ENCODE measurements at regions not wholly inside any gene's neighbourhood (a gene's known extent, or its start where the extent isn't known, plus 50 kb on each side); places are given as distances from the start of the nearest gene placed in this dataset.

- intact Hi-C loops (cut with micrococcal nuclease; ENCODE audit: unreplicated experiment), result no loop called here
- Mint-ChIP-seq H3K4me1 (ENCODE audit: low read depth, unreplicated experiment) (no peaks in the 10 kb centered on the region), H3K9me3 (ENCODE audit: unreplicated experiment) (no peaks in the 10 kb centered on the region), H3K27me3 (ENCODE audit: insufficient read depth, unreplicated experiment) (peaks cover 5% of the 10 kb centered on the region), H3K4me3 (ENCODE audit: unreplicated experiment) (no peak overlapping the region), H3K27ac (ENCODE audit: unreplicated experiment) (no peak overlapping the region), H3K36me3 (ENCODE audit: insufficient read depth, unreplicated experiment) (no peaks in the 10 kb centered on the region)
- no peaks in the 10 kb centered on the region for H3K27me3 ChIP-seq (replicated peaks; ENCODE audit: control insufficient read depth, insufficient read depth, low read length)
- no peak overlapping the region for H3K4me3 ChIP-seq (ENCODE audit: low read depth, low read length)
- TF ChIP-seq CTCF (IDR thresholded peaks at IDR 0.05; ENCODE audit: insufficient read depth in 1 of 2, low read depth in 1 of 2, low read length in 1 of 2, severe bottlenecking in 1 of 2, unreplicated experiment in 1 of 2), result no peak
- ChIA-PET CTCF (no interaction called here), POLR2A (no interaction called here)
- no peaks in the 10 kb centered on the region for H3K36me3 ChIP-seq (ENCODE audit: control insufficient read depth, insufficient read depth, low read length)
- BruUV-seq (replicated peaks), result no TSS peak
- DNase-seq, result no peak
- H3K4me1 ChIP-seq, result no peaks in the 10 kb centered on the region
- no peaks in the 10 kb centered on the region for H3K9me3 ChIP-seq
Measured at GRCh38 chr16:48098472-48098871, 57.3 kb downstream of the ABCC12 start.

- H3K36me3 Mint-ChIP-seq (ENCODE audit: insufficient read depth, unreplicated experiment), result no peaks in the 10 kb centered on the region
- no peak for DNase-seq
- no peaks in the 10 kb centered on the region for H3K9me3 Mint-ChIP-seq (ENCODE audit: unreplicated experiment)
- no peaks in the 10 kb centered on the region for H3K4me1 Mint-ChIP-seq (ENCODE audit: low read depth, unreplicated experiment)
- no peaks in the 10 kb centered on the region for H3K4me1 ChIP-seq
- intact Hi-C loops (cut with micrococcal nuclease; ENCODE audit: unreplicated experiment), result no loop called here
- POLR2A ChIA-PET, result no interaction called here
- H3K4me3 Mint-ChIP-seq (ENCODE audit: unreplicated experiment), result no peak overlapping the region
- H3K27me3 Mint-ChIP-seq (ENCODE audit: insufficient read depth, unreplicated experiment), result peaks cover 16% of the 10 kb centered on the region
- CTCF ChIA-PET, result no interaction called here
- no peak for TF ChIP-seq CTCF (IDR thresholded peaks at IDR 0.05; ENCODE audit: insufficient read depth in 1 of 2, low read depth in 1 of 2, low read length in 1 of 2, severe bottlenecking in 1 of 2, unreplicated experiment in 1 of 2)
- no peaks in the 10 kb centered on the region for H3K27me3 ChIP-seq (replicated peaks; ENCODE audit: control insufficient read depth, insufficient read depth, low read length)
- H3K36me3 ChIP-seq (ENCODE audit: control insufficient read depth, insufficient read depth, low read length), result no peaks in the 10 kb centered on the region
- H3K9me3 ChIP-seq, result no peaks in the 10 kb centered on the region
- no TSS peak for BruUV-seq (replicated peaks)
- no peak overlapping the region for H3K4me3 ChIP-seq (ENCODE audit: low read depth, low read length)
- no peak overlapping the region for H3K27ac Mint-ChIP-seq (ENCODE audit: unreplicated experiment)
Measured at GRCh38 chr16:48091117-48091516, 64.7 kb downstream of the ABCC12 start.

DNA sequence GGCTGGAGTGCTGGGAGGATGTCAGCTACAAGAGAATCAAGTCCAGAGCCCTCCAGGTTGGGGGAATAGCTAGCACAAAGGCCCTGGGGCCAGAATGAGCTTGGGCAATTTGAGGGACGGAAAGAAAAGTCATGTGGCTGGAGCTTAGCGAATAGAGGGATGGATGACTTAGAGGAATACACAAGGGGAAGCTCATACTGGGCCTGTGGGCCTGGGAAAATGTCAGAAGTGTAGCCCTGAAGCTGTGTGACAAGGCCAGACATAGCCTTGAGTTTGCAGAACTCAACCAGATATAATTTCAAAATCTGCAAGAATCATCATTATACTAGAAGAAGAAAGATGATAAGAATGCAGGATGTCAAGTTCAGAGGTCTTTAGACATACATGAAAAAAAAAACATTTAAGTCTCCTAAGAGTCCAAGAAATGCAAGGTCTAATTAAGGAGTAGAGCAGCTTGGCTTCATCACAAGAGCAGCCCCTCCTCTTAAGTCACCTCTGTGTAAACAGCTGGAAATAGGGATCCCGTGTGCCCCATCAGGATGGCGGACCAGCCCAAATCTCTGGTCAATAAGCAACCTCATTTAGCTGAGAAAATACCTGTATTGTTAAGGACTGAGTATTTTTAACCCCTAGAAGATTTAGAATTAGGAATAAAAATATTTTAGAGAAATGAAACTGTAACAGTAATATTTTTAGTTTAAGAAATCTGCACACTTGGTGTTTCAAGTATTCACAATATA, 66.6 kb downstream of the ABCC12 start:
- H3K36me3 Mint-ChIP-seq (ENCODE audit: insufficient read depth, unreplicated experiment), result no peaks in the 10 kb centered on the region
- H3K9me3 ChIP-seq, result no peaks in the 10 kb centered on the region
- no peak overlapping the region for H3K27ac Mint-ChIP-seq (ENCODE audit: unreplicated experiment)
- no peaks in the 10 kb centered on the region for H3K9me3 Mint-ChIP-seq (ENCODE audit: unreplicated experiment)
- no peak overlapping the region for H3K4me3 Mint-ChIP-seq (ENCODE audit: unreplicated experiment)
- no peaks in the 10 kb centered on the region for H3K36me3 ChIP-seq (ENCODE audit: control insufficient read depth, insufficient read depth, low read length)
- H3K4me1 ChIP-seq, result no peaks in the 10 kb centered on the region
- intact Hi-C loops (cut with micrococcal nuclease; ENCODE audit: unreplicated experiment), result no loop called here
- H3K27me3 ChIP-seq (replicated peaks; ENCODE audit: control insufficient read depth, insufficient read depth, low read length), result no peaks in the 10 kb centered on the region
- no peaks in the 10 kb centered on the region for H3K4me1 Mint-ChIP-seq (ENCODE audit: low read depth, unreplicated experiment)
- POLR2A ChIA-PET, result no interaction called here
- H3K4me3 ChIP-seq (ENCODE audit: low read depth, low read length), result no peak overlapping the region
- H3K27me3 Mint-ChIP-seq (ENCODE audit: insufficient read depth, unreplicated experiment), result peaks cover 18% of the 10 kb centered on the region
- CTCF ChIA-PET, result no interaction called here
- no peak for DNase-seq
- no peak for TF ChIP-seq CTCF (IDR thresholded peaks at IDR 0.05; ENCODE audit: insufficient read depth in 1 of 2, low read depth in 1 of 2, low read length in 1 of 2, severe bottlenecking in 1 of 2, unreplicated experiment in 1 of 2)
- no TSS peak for BruUV-seq (replicated peaks)

Data from Caco-2 (cell line).